ENCODE measurements at regions not wholly inside any gene's neighbourhood (a gene's known extent, or its start where the extent isn't known, plus 50 kb on each side); places are given as distances from the start of the nearest gene placed in this dataset.

DNA sequence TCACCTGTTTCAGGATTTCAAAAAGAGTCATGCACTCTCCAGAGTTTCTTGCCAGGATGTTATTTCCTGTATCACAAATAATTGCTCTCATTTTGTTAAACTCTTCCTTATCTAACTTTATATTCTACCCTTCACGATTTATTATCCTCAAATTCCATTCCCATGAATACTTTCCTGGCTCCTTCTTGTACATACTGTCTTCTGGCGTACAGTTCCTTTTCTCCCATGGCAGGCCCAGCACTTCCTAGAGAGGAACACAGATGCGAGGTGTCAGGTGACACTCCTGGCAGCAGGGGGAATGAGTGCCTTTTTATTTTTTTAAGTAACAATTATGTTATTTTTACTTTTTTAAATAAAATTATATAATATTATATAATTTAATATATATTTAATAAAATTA is 411.9 kb downstream of the TFEC start:
- H3K4me3 ChIP-seq (ENCODE audit: low read length): no peak overlapping the region
- H3K36me3 ChIP-seq (ENCODE audit: insufficient read depth, low read length): no peaks in the 10 kb centered on the region
- no peaks in the 10 kb centered on the region for H3F3A ChIP-seq (ENCODE audit: insufficient read depth, low read length, poor library complexity, severe bottlenecking)
- H2AFZ ChIP-seq (ENCODE audit: low read depth, low read length): no peak overlapping the region
- H3K27ac ChIP-seq (ENCODE audit: low read length): no peak overlapping the region
- H3K9me2 ChIP-seq (ENCODE audit: insufficient read depth, low read length): no peaks in the 10 kb centered on the region
- no peaks in the 10 kb centered on the region for H3K9me3 ChIP-seq (ENCODE audit: low read length)
- H4K20me1 ChIP-seq (ENCODE audit: insufficient read depth): no peaks in the 10 kb centered on the region
- H3K9ac ChIP-seq (ENCODE audit: low read length): no peak overlapping the region
- no peak overlapping the region for H3K4me2 ChIP-seq (ENCODE audit: low read length)
- no peak for TF ChIP-seq TAF1 (IDR thresholded peaks at IDR 0.05; ENCODE audit: low read depth)
- TF ChIP-seq CTCF (IDR thresholded peaks at IDR 0.05; ENCODE audit: poor library complexity, severe bottlenecking): no peak
- TF ChIP-seq, protein P1, sequence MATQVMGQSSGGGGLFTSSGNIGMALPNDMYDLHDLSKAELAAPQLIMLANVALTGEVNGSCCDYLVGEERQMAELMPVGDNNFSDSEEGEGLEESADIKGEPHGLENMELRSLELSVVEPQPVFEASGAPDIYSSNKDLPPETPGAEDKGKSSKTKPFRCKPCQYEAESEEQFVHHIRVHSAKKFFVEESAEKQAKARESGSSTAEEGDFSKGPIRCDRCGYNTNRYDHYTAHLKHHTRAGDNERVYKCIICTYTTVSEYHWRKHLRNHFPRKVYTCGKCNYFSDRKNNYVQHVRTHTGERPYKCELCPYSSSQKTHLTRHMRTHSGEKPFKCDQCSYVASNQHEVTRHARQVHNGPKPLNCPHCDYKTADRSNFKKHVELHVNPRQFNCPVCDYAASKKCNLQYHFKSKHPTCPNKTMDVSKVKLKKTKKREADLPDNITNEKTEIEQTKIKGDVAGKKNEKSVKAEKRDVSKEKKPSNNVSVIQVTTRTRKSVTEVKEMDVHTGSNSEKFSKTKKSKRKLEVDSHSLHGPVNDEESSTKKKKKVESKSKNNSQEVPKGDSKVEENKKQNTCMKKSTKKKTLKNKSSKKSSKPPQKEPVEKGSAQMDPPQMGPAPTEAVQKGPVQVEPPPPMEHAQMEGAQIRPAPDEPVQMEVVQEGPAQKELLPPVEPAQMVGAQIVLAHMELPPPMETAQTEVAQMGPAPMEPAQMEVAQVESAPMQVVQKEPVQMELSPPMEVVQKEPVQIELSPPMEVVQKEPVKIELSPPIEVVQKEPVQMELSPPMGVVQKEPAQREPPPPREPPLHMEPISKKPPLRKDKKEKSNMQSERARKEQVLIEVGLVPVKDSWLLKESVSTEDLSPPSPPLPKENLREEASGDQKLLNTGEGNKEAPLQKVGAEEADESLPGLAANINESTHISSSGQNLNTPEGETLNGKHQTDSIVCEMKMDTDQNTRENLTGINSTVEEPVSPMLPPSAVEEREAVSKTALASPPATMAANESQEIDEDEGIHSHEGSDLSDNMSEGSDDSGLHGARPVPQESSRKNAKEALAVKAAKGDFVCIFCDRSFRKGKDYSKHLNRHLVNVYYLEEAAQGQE (IDR thresholded peaks at IDR 0.05; ENCODE audit: borderline replicate concordance): no peak
- TF ChIP-seq EZH2 (IDR thresholded peaks at IDR 0.05; ENCODE audit: borderline replicate concordance, insufficient read depth, low read length, poor library complexity, severe bottlenecking): no peak
- TF ChIP-seq SMC3 (conservative IDR thresholded peaks at IDR 0.05; ENCODE audit: poor library complexity): no peak
- no peak for TF ChIP-seq POLR2AphosphoS5 (IDR thresholded peaks at IDR 0.05)
- TF ChIP-seq MXI1 (conservative IDR thresholded peaks at IDR 0.05; ENCODE audit: poor library complexity, severe bottlenecking): no peak
- TF ChIP-seq EP300 (conservative IDR thresholded peaks at IDR 0.05; ENCODE audit: poor library complexity, severe bottlenecking): no peak
- TF ChIP-seq RAD21 (conservative IDR thresholded peaks at IDR 0.05): no peak
- no peaks in the 10 kb centered on the region for H3K79me2 ChIP-seq (replicated peaks; ENCODE audit: insufficient read depth, low read length)
- no peaks in the 10 kb centered on the region for H3K27me3 ChIP-seq (ENCODE audit: insufficient read depth, low read depth, low read length)

DNA sequence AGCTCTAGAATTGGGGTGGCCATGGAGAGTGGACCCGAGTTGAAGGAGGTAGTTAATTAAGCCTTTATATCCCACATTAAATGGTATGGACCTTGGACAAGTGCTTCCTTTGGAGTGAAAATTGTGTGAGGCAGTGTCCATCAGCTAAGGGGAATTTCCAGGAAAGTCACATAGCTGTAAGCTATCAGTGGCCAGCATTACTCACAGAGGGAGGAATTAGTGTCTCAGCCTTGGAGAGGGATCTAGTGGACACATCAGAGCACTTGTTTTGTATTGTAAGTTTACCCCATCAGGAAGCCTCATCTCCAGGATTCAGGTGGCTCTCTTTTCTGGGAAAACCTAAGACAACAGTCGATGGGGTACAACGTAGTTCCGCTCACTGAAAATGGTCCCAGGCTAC is 416.7 kb downstream of the TFEC start:
- Histone ChIP-seq H2AFZ (ENCODE audit: low read depth, low read length) (no peak overlapping the region), H3K36me3 (ENCODE audit: insufficient read depth, low read length) (no peaks in the 10 kb centered on the region), H3K79me2 (replicated peaks; ENCODE audit: insufficient read depth, low read length) (no peaks in the 10 kb centered on the region), H3K27me3 (ENCODE audit: insufficient read depth, low read depth, low read length) (no peaks in the 10 kb centered on the region), H4K20me1 (ENCODE audit: insufficient read depth) (no peaks in the 10 kb centered on the region), H3K4me3 (ENCODE audit: low read length) (no peak overlapping the region), H3F3A (ENCODE audit: insufficient read depth, low read length, poor library complexity, severe bottlenecking) (no peaks in the 10 kb centered on the region), H3K4me2 (ENCODE audit: low read length) (no peak overlapping the region), H3K27ac (ENCODE audit: low read length) (no peak overlapping the region), H3K9ac (ENCODE audit: low read length) (no peak overlapping the region), H3K9me2 (ENCODE audit: insufficient read depth, low read length) (no peaks in the 10 kb centered on the region), H3K9me3 (ENCODE audit: low read length) (no peaks in the 10 kb centered on the region)
- no peak for TF ChIP-seq RAD21 (conservative IDR thresholded peaks at IDR 0.05)
- TF ChIP-seq TAF1 (IDR thresholded peaks at IDR 0.05; ENCODE audit: low read depth): no peak
- no peak for TF ChIP-seq MXI1 (conservative IDR thresholded peaks at IDR 0.05; ENCODE audit: poor library complexity, severe bottlenecking)
- TF ChIP-seq EZH2 (IDR thresholded peaks at IDR 0.05; ENCODE audit: borderline replicate concordance, insufficient read depth, low read length, poor library complexity, severe bottlenecking): no peak
- TF ChIP-seq EP300 (conservative IDR thresholded peaks at IDR 0.05; ENCODE audit: poor library complexity, severe bottlenecking): no peak
- TF ChIP-seq, protein P1 (IDR thresholded peaks at IDR 0.05; ENCODE audit: borderline replicate concordance): no peak
- TF ChIP-seq POLR2AphosphoS5 (IDR thresholded peaks at IDR 0.05): no peak
- TF ChIP-seq CTCF (IDR thresholded peaks at IDR 0.05; ENCODE audit: poor library complexity, severe bottlenecking): no peak
- TF ChIP-seq SMC3 (conservative IDR thresholded peaks at IDR 0.05; ENCODE audit: poor library complexity): no peak

Measured in neural cell (in vitro differentiated cells).